ENCODE measurements at regions not wholly inside any gene's neighbourhood (a gene's known extent, or its start where the extent isn't known, plus 50 kb on each side); places are given as distances from the start of the nearest gene placed in this dataset.

- Mint-ChIP-seq H3K9me3 (peaks cover 29% of the 10 kb centered on the region), H3K4me3 (no peak overlapping the region), H3K27ac (no peak overlapping the region), H3K27me3 (no peaks in the 10 kb centered on the region), H3K36me3 (ENCODE audit: low read depth) (no peaks in the 10 kb centered on the region), H3K4me1 (ENCODE audit: low read depth) (no peaks in the 10 kb centered on the region)
- intact Hi-C loops (cut with micrococcal nuclease): no loop called here
These were observed 283.3 kb upstream of the IRX1 start for GRCh38 chr5:3312299-3312698.

GRCh38 chr5:3311433-3311832 lies 284.2 kb upstream of the IRX1 start:
- Mint-ChIP-seq H3K27ac (no peak overlapping the region), H3K27me3 (no peaks in the 10 kb centered on the region), H3K4me1 (ENCODE audit: low read depth) (no peaks in the 10 kb centered on the region), H3K9me3 (peaks cover 33% of the 10 kb centered on the region), H3K4me3 (no peak overlapping the region), H3K36me3 (ENCODE audit: low read depth) (no peaks in the 10 kb centered on the region)
- intact Hi-C loops (cut with micrococcal nuclease): no loop called here

- H3K36me3 Mint-ChIP-seq (ENCODE audit: low read depth): no peaks in the 10 kb centered on the region
- H3K4me3 Mint-ChIP-seq: no peak overlapping the region
- no peak overlapping the region for H3K27ac Mint-ChIP-seq
- H3K27me3 Mint-ChIP-seq: no peaks in the 10 kb centered on the region
- intact Hi-C loops (cut with micrococcal nuclease): no loop called here
- no peaks in the 10 kb centered on the region for H3K4me1 Mint-ChIP-seq (ENCODE audit: low read depth)
- H3K9me3 Mint-ChIP-seq: peaks cover 33% of the 10 kb centered on the region
These were observed 284.9 kb upstream of the IRX1 start for GRCh38 chr5:3310541-3311261.

- H3K27me3 Mint-ChIP-seq: no peaks in the 10 kb centered on the region
- H3K4me1 Mint-ChIP-seq (ENCODE audit: low read depth): no peaks in the 10 kb centered on the region
- no peaks in the 10 kb centered on the region for H3K36me3 Mint-ChIP-seq (ENCODE audit: low read depth)
- no peak overlapping the region for H3K27ac Mint-ChIP-seq
- intact Hi-C loops (cut with micrococcal nuclease): no loop called here
- H3K4me3 Mint-ChIP-seq: no peak overlapping the region
- peaks cover 33% of the 10 kb centered on the region for H3K9me3 Mint-ChIP-seq
These were observed 286.1 kb upstream of the IRX1 start for GRCh38 chr5:3309538-3309937.

GRCh38 chr5:3307982-3308621 lies 287.5 kb upstream of the IRX1 start:
- Mint-ChIP-seq H3K36me3 (ENCODE audit: low read depth) (no peaks in the 10 kb centered on the region), H3K9me3 (peaks cover 31% of the 10 kb centered on the region), H3K27ac (no peak overlapping the region), H3K4me3 (no peak overlapping the region), H3K4me1 (ENCODE audit: low read depth) (no peaks in the 10 kb centered on the region), H3K27me3 (no peaks in the 10 kb centered on the region)
- intact Hi-C loops (cut with micrococcal nuclease): no loop called here

GRCh38 chr5:3305432-3305831 lies 290.2 kb upstream of the IRX1 start:
- Mint-ChIP-seq H3K27ac (no peak overlapping the region), H3K36me3 (ENCODE audit: low read depth) (no peaks in the 10 kb centered on the region)

GRCh38 chr5:3304346-3304745 lies 291.3 kb upstream of the IRX1 start:
- Mint-ChIP-seq H3K36me3 (ENCODE audit: low read depth) (no peaks in the 10 kb centered on the region), H3K4me3 (no peak overlapping the region), H3K9me3 (peaks cover 12% of the 10 kb centered on the region), H3K27ac (no peak overlapping the region), H3K4me1 (ENCODE audit: low read depth) (no peaks in the 10 kb centered on the region), H3K27me3 (peaks cover 4% of the 10 kb centered on the region)
- intact Hi-C loops (cut with micrococcal nuclease): no loop called here

More at GRCh38 chr5:3305432-3305831, 290.2 kb upstream of the IRX1 start:
- H3K4me3 Mint-ChIP-seq: no peak overlapping the region
- peaks cover 4% of the 10 kb centered on the region for H3K27me3 Mint-ChIP-seq
- H3K4me1 Mint-ChIP-seq (ENCODE audit: low read depth): no peaks in the 10 kb centered on the region
- H3K9me3 Mint-ChIP-seq: peaks cover 12% of the 10 kb centered on the region
- intact Hi-C loops (cut with micrococcal nuclease): no loop called here

GRCh38 chr5:3303777-3304176 lies 291.9 kb upstream of the IRX1 start:
- no peak overlapping the region for H3K4me3 Mint-ChIP-seq
- H3K27ac Mint-ChIP-seq: no peak overlapping the region
- intact Hi-C loops (cut with micrococcal nuclease): no loop called here
- peaks cover 12% of the 10 kb centered on the region for H3K9me3 Mint-ChIP-seq
- H3K27me3 Mint-ChIP-seq: peaks cover 4% of the 10 kb centered on the region
- no peaks in the 10 kb centered on the region for H3K36me3 Mint-ChIP-seq (ENCODE audit: low read depth)
- H3K4me1 Mint-ChIP-seq (ENCODE audit: low read depth): no peaks in the 10 kb centered on the region

- no peak overlapping the region for H3K4me3 Mint-ChIP-seq
- H3K4me1 Mint-ChIP-seq (ENCODE audit: low read depth): no peaks in the 10 kb centered on the region
- peaks cover 4% of the 10 kb centered on the region for H3K9me3 Mint-ChIP-seq
- H3K27me3 Mint-ChIP-seq: peaks cover 4% of the 10 kb centered on the region
- H3K27ac Mint-ChIP-seq: no peak overlapping the region
- no peaks in the 10 kb centered on the region for H3K36me3 Mint-ChIP-seq (ENCODE audit: low read depth)
- intact Hi-C loops (cut with micrococcal nuclease): no loop called here
These were observed 293.4 kb upstream of the IRX1 start for GRCh38 chr5:3302228-3302627.

- Mint-ChIP-seq H3K27ac (no peak overlapping the region), H3K4me1 (ENCODE audit: low read depth) (no peaks in the 10 kb centered on the region), H3K27me3 (peaks cover 4% of the 10 kb centered on the region), H3K4me3 (no peak overlapping the region), H3K9me3 (no peaks in the 10 kb centered on the region), H3K36me3 (ENCODE audit: low read depth) (no peaks in the 10 kb centered on the region)
- intact Hi-C loops (cut with micrococcal nuclease): no loop called here
These were observed 294.3 kb upstream of the IRX1 start for GRCh38 chr5:3301306-3301705.

- H3K36me3 Mint-ChIP-seq (ENCODE audit: low read depth): no peaks in the 10 kb centered on the region
- no peak overlapping the region for H3K4me3 Mint-ChIP-seq
- intact Hi-C loops (cut with micrococcal nuclease): no loop called here
- H3K27me3 Mint-ChIP-seq: peaks cover 4% of the 10 kb centered on the region
- H3K4me1 Mint-ChIP-seq (ENCODE audit: low read depth): no peaks in the 10 kb centered on the region
- no peak overlapping the region for H3K27ac Mint-ChIP-seq
- H3K9me3 Mint-ChIP-seq: no peaks in the 10 kb centered on the region
These were observed 294.9 kb upstream of the IRX1 start for GRCh38 chr5:3300726-3301125.

- peaks cover 4% of the 10 kb centered on the region for H3K27me3 Mint-ChIP-seq
- no peaks in the 10 kb centered on the region for H3K36me3 Mint-ChIP-seq (ENCODE audit: low read depth)
- no peaks in the 10 kb centered on the region for H3K4me1 Mint-ChIP-seq (ENCODE audit: low read depth)
- intact Hi-C loops (cut with micrococcal nuclease): no loop called here
- no peak overlapping the region for H3K27ac Mint-ChIP-seq
- H3K9me3 Mint-ChIP-seq: no peaks in the 10 kb centered on the region
- H3K4me3 Mint-ChIP-seq: no peak overlapping the region
These were observed 296.2 kb upstream of the IRX1 start for GRCh38 chr5:3299441-3299840.

GRCh38 chr5:3297853-3298252 lies 297.8 kb upstream of the IRX1 start:
- no peaks in the 10 kb centered on the region for H3K9me3 Mint-ChIP-seq

GRCh38 chr5:3288325-3288724 lies 307.3 kb upstream of the IRX1 start:
- H3K4me3 Mint-ChIP-seq: no peak overlapping the region
- H3K27ac Mint-ChIP-seq: no peak overlapping the region
- no peaks in the 10 kb centered on the region for H3K4me1 Mint-ChIP-seq (ENCODE audit: low read depth)
- no peaks in the 10 kb centered on the region for H3K36me3 Mint-ChIP-seq (ENCODE audit: low read depth)
- no peaks in the 10 kb centered on the region for H3K27me3 Mint-ChIP-seq
- intact Hi-C loops (cut with micrococcal nuclease): no loop called here
- peaks cover 2% of the 10 kb centered on the region for H3K9me3 Mint-ChIP-seq

More at GRCh38 chr5:3297853-3298252, 297.8 kb upstream of the IRX1 start:
- Mint-ChIP-seq H3K27me3 (peaks cover 4% of the 10 kb centered on the region), H3K4me1 (ENCODE audit: low read depth) (no peaks in the 10 kb centered on the region), H3K27ac (no peak overlapping the region), H3K4me3 (no peak overlapping the region), H3K36me3 (ENCODE audit: low read depth) (no peaks in the 10 kb centered on the region)
- intact Hi-C loops (cut with micrococcal nuclease): no loop called here

GRCh38 chr5:3287516-3287915 lies 308.1 kb upstream of the IRX1 start:
- Mint-ChIP-seq H3K36me3 (ENCODE audit: low read depth) (no peaks in the 10 kb centered on the region), H3K9me3 (peaks cover 10% of the 10 kb centered on the region), H3K4me1 (ENCODE audit: low read depth) (no peaks in the 10 kb centered on the region), H3K27me3 (no peaks in the 10 kb centered on the region), H3K4me3 (no peak overlapping the region), H3K27ac (no peak overlapping the region)
- intact Hi-C loops (cut with micrococcal nuclease): no loop called here
